ENCODE measurements at regions not wholly inside any gene's neighbourhood (a gene's known extent, or its start where the extent isn't known, plus 50 kb on each side); places are given as distances from the start of the nearest gene placed in this dataset.

- Histone ChIP-seq H3K9ac (ENCODE audit: insufficient read depth, low read depth, low read length) (no peak overlapping the region), H3K36me3 (replicated peaks in 1 of 2; ENCODE audit: control insufficient read depth in 1 of 2, insufficient read depth in 2 of 2, low read length in 2 of 2) (no peaks in the 10 kb centered on the region), H2AFZ (ENCODE audit: low read length) (no peak overlapping the region), H3K4me1 (ENCODE audit: insufficient read depth, low read length) (no peaks in the 10 kb centered on the region), H3K79me2 (ENCODE audit: insufficient read depth, low read length) (no peaks in the 10 kb centered on the region), H3K27me3 (ENCODE audit: control insufficient read depth in 1 of 2, insufficient read depth in 2 of 2, low read length in 2 of 2) (no peaks in the 10 kb centered on the region), H4K20me1 (ENCODE audit: insufficient read depth, low read length) (no peaks in the 10 kb centered on the region), H3K27ac (ENCODE audit: extremely low read length, insufficient read depth, low read length) (no peak overlapping the region), H3K4me2 (ENCODE audit: low read depth, low read length) (no peak overlapping the region), H3K4me3 (replicated peaks in 1 of 3; ENCODE audit: insufficient read depth in 1 of 3, low read depth in 2 of 3, low read length in 3 of 3) (no peak overlapping the region), H3K9me3 (ENCODE audit: low read length) (peaks cover 63% of the 10 kb centered on the region)
- no TSS peak for BruUV-seq (replicated peaks)
- POLR2A ChIA-PET = no interaction called here
- intact Hi-C loops (cut with micrococcal nuclease; ENCODE audit: unreplicated experiment) = no loop called here
- CTCF ChIA-PET (ENCODE audit: low intra/inter-chr PET ratio, low total read pairs) = no interaction called here
- TF ChIP-seq ZNF709 (CRISPR knock-in tag; IDR thresholded peaks at IDR 0.05) (no peak), ZNF703 (CRISPR knock-in tag; IDR thresholded peaks at IDR 0.05; ENCODE audit: borderline replicate concordance) (no peak)
- FAIRE-seq (no peak), DNase-seq (ENCODE audit: low spot score) (no peak), ATAC-seq (no peak)
- in situ Hi-C loops (cut with HindIII; ENCODE audit: extremely low pct_ligation_motif_present, low pct_unique_long_range_greater_than_20kb) = no loop called here
- 0% methylated on average over 2 of the region's 2 CpGs for WGBS (ENCODE audit: low lambda C conversion rate)
Measured at GRCh38 chr1:81335876-81336275, 464.9 kb upstream of the ADGRL2 start.

GRCh38 chr1:81330521-81330920 is 470.2 kb upstream of the ADGRL2 start:
- BruUV-seq (replicated peaks) = no TSS peak
- no peaks in the 10 kb centered on the region for H3K79me2 ChIP-seq (ENCODE audit: insufficient read depth, low read length)
- FAIRE-seq (no peak), DNase-seq (ENCODE audit: low spot score) (no peak), ATAC-seq (no peak)
- H3K4me3 ChIP-seq (replicated peaks in 1 of 3; ENCODE audit: insufficient read depth in 1 of 3, low read depth in 2 of 3, low read length in 3 of 3) = no peak overlapping the region
- intact Hi-C loops (cut with micrococcal nuclease; ENCODE audit: unreplicated experiment) (no loop called here), in situ Hi-C loops (cut with HindIII; ENCODE audit: extremely low pct_ligation_motif_present, low pct_unique_long_range_greater_than_20kb) (no loop called here)
- no peak overlapping the region for H2AFZ ChIP-seq (ENCODE audit: low read length)
- ChIA-PET CTCF (ENCODE audit: low intra/inter-chr PET ratio, low total read pairs) (no interaction called here), POLR2A (no interaction called here)
- H3K9me3 ChIP-seq (ENCODE audit: low read length) = peaks cover 54% of the 10 kb centered on the region
- no peak overlapping the region for H3K27ac ChIP-seq (ENCODE audit: extremely low read length, insufficient read depth, low read length)
- no peaks in the 10 kb centered on the region for H3K27me3 ChIP-seq (ENCODE audit: control insufficient read depth in 1 of 2, insufficient read depth in 2 of 2, low read length in 2 of 2)
- H3K36me3 ChIP-seq (replicated peaks in 1 of 2; ENCODE audit: control insufficient read depth in 1 of 2, insufficient read depth in 2 of 2, low read length in 2 of 2) = no peaks in the 10 kb centered on the region
- H3K4me2 ChIP-seq (ENCODE audit: low read depth, low read length) = no peak overlapping the region
- 6% methylated on average over 2 of the region's 2 CpGs for WGBS (ENCODE audit: low lambda C conversion rate)
- no peaks in the 10 kb centered on the region for H3K4me1 ChIP-seq (ENCODE audit: insufficient read depth, low read length)
- H4K20me1 ChIP-seq (ENCODE audit: insufficient read depth, low read length) = no peaks in the 10 kb centered on the region
- TF ChIP-seq TERF1 (CRISPR knock-in tag; IDR thresholded peaks at IDR 0.05) (no peak), ZNF431 (CRISPR knock-in tag; IDR thresholded peaks at IDR 0.05; ENCODE audit: borderline replicate concordance, low read depth) (no peak), FOXA1 (IDR thresholded peaks at IDR 0.05) (no peak), FOXA1 (CRISPR knock-in tag; IDR thresholded peaks at IDR 0.05) (no peak), TCF7 (IDR thresholded peaks at IDR 0.05; ENCODE audit: low read depth) (no peak), PTBP1 (IDR thresholded peaks at IDR 0.05; ENCODE audit: low read depth, low read length, poor library complexity, severe bottlenecking) (no peak), ZNF589 (CRISPR knock-in tag; conservative IDR thresholded peaks at IDR 0.05) (no peak)
- no peak overlapping the region for H3K9ac ChIP-seq (ENCODE audit: insufficient read depth, low read depth, low read length)

Measured in HepG2 (cell line).